ENCODE measurements at regions not wholly inside any gene's neighbourhood (a gene's known extent, or its start where the extent isn't known, plus 50 kb on each side); places are given as distances from the start of the nearest gene placed in this dataset.

- no peak overlapping the region for H4K91ac ChIP-seq (ENCODE audit: insufficient read length, low read depth, low read length)
- no peak overlapping the region for H3K4me2 ChIP-seq (ENCODE audit: insufficient read depth, insufficient read length, low read length)
- no peak overlapping the region for H2BK20ac ChIP-seq (ENCODE audit: low read depth, low read length, poor library complexity, severe bottlenecking)
- no peaks in the 10 kb centered on the region for H3K9me3 ChIP-seq (ENCODE audit: control insufficient read depth, low read depth, low read length)
- H2BK15ac ChIP-seq (ENCODE audit: low read depth, low read length) = no peak overlapping the region
- H3K4ac ChIP-seq (ENCODE audit: low read depth, low read length) = no peak overlapping the region
- H3K79me1 ChIP-seq (ENCODE audit: insufficient read depth, low read depth, low read length, poor library complexity, severe bottlenecking) = no peaks in the 10 kb centered on the region
- no peak overlapping the region for H3K18ac ChIP-seq (ENCODE audit: insufficient read length, low read depth, low read length)
- no peaks in the 10 kb centered on the region for H3K36me3 Mint-ChIP-seq (ENCODE audit: insufficient read depth in 1 of 3, low read depth in 3 of 3)
- H3K4me3 Mint-ChIP-seq = no peak overlapping the region
- no peaks in the 10 kb centered on the region for H3K27me3 Mint-ChIP-seq (ENCODE audit: low read depth)
- no peak overlapping the region for H3K56ac ChIP-seq (ENCODE audit: insufficient read length, low read depth, low read length)
- WGBS (ENCODE audit: extremely low coverage, insufficient read length, low lambda C conversion rate) = no CpG with 5 or more reads among the region's 2 CpGs
- H3K4me1 ChIP-seq (ENCODE audit: insufficient read depth, low read length) = no peaks in the 10 kb centered on the region
- no peak overlapping the region for H3K23ac ChIP-seq (ENCODE audit: insufficient read length, low read depth, low read length)
- no peaks in the 10 kb centered on the region; a peak in 1 of 5 replicates for H3K9me3 Mint-ChIP-seq
- no peak overlapping the region for H3T11ph ChIP-seq (ENCODE audit: low read length)
- no peak overlapping the region for H2BK5ac ChIP-seq (ENCODE audit: insufficient read length, low read length)
- H3K14ac ChIP-seq (ENCODE audit: insufficient read depth, low read length) = no peak overlapping the region
- H3K27ac ChIP-seq (ENCODE audit: insufficient read length, low read depth, low read length) = no peak overlapping the region
- no peak overlapping the region for H2AK5ac ChIP-seq (ENCODE audit: insufficient read length, low read length)
- no peak overlapping the region for H3K27ac Mint-ChIP-seq
- no peak overlapping the region for H4K5ac ChIP-seq (ENCODE audit: insufficient read length, low read depth, low read length)
- no peak overlapping the region for H2BK120ac ChIP-seq (ENCODE audit: low read depth, low read length, poor library complexity, severe bottlenecking)
- no peaks in the 10 kb centered on the region for H3K4me1 Mint-ChIP-seq
- H3K9ac ChIP-seq (ENCODE audit: extremely low read depth, insufficient read length, low read length) = no peak overlapping the region
- H3K23me2 ChIP-seq (ENCODE audit: insufficient read length, low read depth, low read length, poor library complexity, severe bottlenecking) = no peaks in the 10 kb centered on the region
- no peak overlapping the region for H4K8ac ChIP-seq (replicated peaks; ENCODE audit: insufficient read length, low read depth, low read length)
- TF ChIP-seq, protein P1, sequence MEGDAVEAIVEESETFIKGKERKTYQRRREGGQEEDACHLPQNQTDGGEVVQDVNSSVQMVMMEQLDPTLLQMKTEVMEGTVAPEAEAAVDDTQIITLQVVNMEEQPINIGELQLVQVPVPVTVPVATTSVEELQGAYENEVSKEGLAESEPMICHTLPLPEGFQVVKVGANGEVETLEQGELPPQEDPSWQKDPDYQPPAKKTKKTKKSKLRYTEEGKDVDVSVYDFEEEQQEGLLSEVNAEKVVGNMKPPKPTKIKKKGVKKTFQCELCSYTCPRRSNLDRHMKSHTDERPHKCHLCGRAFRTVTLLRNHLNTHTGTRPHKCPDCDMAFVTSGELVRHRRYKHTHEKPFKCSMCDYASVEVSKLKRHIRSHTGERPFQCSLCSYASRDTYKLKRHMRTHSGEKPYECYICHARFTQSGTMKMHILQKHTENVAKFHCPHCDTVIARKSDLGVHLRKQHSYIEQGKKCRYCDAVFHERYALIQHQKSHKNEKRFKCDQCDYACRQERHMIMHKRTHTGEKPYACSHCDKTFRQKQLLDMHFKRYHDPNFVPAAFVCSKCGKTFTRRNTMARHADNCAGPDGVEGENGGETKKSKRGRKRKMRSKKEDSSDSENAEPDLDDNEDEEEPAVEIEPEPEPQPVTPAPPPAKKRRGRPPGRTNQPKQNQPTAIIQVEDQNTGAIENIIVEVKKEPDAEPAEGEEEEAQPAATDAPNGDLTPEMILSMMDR (conservative IDR thresholded peaks at IDR 0.05) = no peak
- no peaks in the 10 kb centered on the region for H4K20me1 ChIP-seq (ENCODE audit: control insufficient read depth, insufficient read depth, insufficient read length)
- DNase-seq = no peak
- H3K79me2 ChIP-seq (ENCODE audit: insufficient read depth, low read length) = no peaks in the 10 kb centered on the region
- H2AFZ ChIP-seq (ENCODE audit: low read length) = no peak overlapping the region
- H3K27me3 ChIP-seq (ENCODE audit: insufficient read depth, low read length) = no peaks in the 10 kb centered on the region
- H2BK12ac ChIP-seq (ENCODE audit: insufficient read length, low read depth, low read length) = no peak overlapping the region
Observed at GRCh38 chr5:23343121-23343520, 164.3 kb upstream of the PRDM9 start.

Measured in H9 (cell line).